Nephron progenitor cell (in vitro differentiated cells): ENCODE measurements at regions not wholly inside any gene's neighbourhood (a gene's known extent, or its start where the extent isn't known, plus 50 kb on each side); places are given as distances from the start of the nearest gene placed in this dataset.

ENCODE experiments used
- DNase-seq: peaks from one replicate; pipeline ENCODE4 v3.0.0; 2021
- H3K27ac Mint-ChIP-seq: 2 replicates; pipeline ENCODE4 v1.8.0; 2021; ENCODE audit warnings: mild to moderate bottlenecking, moderate library complexity, mixed read lengths
- H3K27me3 Mint-ChIP-seq: 2 replicates; pipeline ENCODE4 v1.8.0; 2021; ENCODE audit warnings: mild to moderate bottlenecking, low read depth, mixed read lengths; ENCODE audit not compliant: poor library complexity
- H3K36me3 Mint-ChIP-seq: 2 replicates; pipeline ENCODE4 v1.8.0; 2021; ENCODE audit warnings: low read depth, mixed read lengths
- H3K4me1 Mint-ChIP-seq: 2 replicates; pipeline ENCODE4 v1.8.0; 2021; ENCODE audit warnings: mixed read lengths
- H3K4me3 Mint-ChIP-seq: 2 replicates; pipeline ENCODE4 v1.8.0; 2021; ENCODE audit warnings: mild to moderate bottlenecking, moderate library complexity, mixed read lengths
- H3K9me3 Mint-ChIP-seq: 2 replicates; pipeline ENCODE4 v1.8.0; 2021; ENCODE audit warnings: mild to moderate bottlenecking, moderate library complexity, mixed read lengths
- CTCF ChIP-seq: fragments of 200-600 bp; sonication (generic); IDR thresholded peaks from 2 replicates; pipeline ENCODE4 v1.5.0; 2021; ENCODE audit warnings: antibody characterized with exemption

GRCh38 chr7:91596287-91596686, 284.2 kb downstream of the MTERF1 start:
- no peak overlapping the region for H3K4me3 Mint-ChIP-seq
- no peaks in the 10 kb centered on the region for H3K36me3 Mint-ChIP-seq
- TF ChIP-seq CTCF = no peak
- no peaks in the 10 kb centered on the region for H3K27me3 Mint-ChIP-seq
- H3K4me1 Mint-ChIP-seq = peaks cover 15% of the 10 kb centered on the region
- H3K27ac Mint-ChIP-seq = no peak overlapping the region
- peaks cover 15% of the 10 kb centered on the region for H3K9me3 Mint-ChIP-seq
- DNase-seq = no peak

GRCh38 chr7:91598791-91599190, 281.7 kb downstream of the MTERF1 start:
- no peak for DNase-seq
- TF ChIP-seq CTCF = no peak

GRCh38 chr7:91600112-91600511, 280.4 kb downstream of the MTERF1 start:
- peaks cover 2% of the 10 kb centered on the region for H3K27me3 Mint-ChIP-seq
- H3K27ac Mint-ChIP-seq = no peak overlapping the region
- DNase-seq = no peak
- no peaks in the 10 kb centered on the region for H3K9me3 Mint-ChIP-seq
- TF ChIP-seq CTCF = no peak
- H3K36me3 Mint-ChIP-seq = no peaks in the 10 kb centered on the region
- peaks cover 15% of the 10 kb centered on the region for H3K4me1 Mint-ChIP-seq
- no peak overlapping the region for H3K4me3 Mint-ChIP-seq

More at GRCh38 chr7:91598791-91599190, 281.7 kb downstream of the MTERF1 start:
- Mint-ChIP-seq H3K27me3 (peaks cover 2% of the 10 kb centered on the region), H3K9me3 (no peaks in the 10 kb centered on the region), H3K36me3 (no peaks in the 10 kb centered on the region), H3K4me3 (no peak overlapping the region), H3K4me1 (peaks cover 15% of the 10 kb centered on the region), H3K27ac (no peak overlapping the region)

GRCh38 chr7:91603707-91604106, 276.8 kb downstream of the MTERF1 start:
- H3K9me3 Mint-ChIP-seq = no peaks in the 10 kb centered on the region
- H3K4me1 Mint-ChIP-seq = no peaks in the 10 kb centered on the region
- DNase-seq = no peak
- H3K4me3 Mint-ChIP-seq = no peak overlapping the region
- no peak for TF ChIP-seq CTCF
- peaks cover 2% of the 10 kb centered on the region for H3K27me3 Mint-ChIP-seq
- no peak overlapping the region for H3K27ac Mint-ChIP-seq
- no peaks in the 10 kb centered on the region for H3K36me3 Mint-ChIP-seq

GRCh38 chr7:91608606-91609005, 271.9 kb downstream of the MTERF1 start:
- Mint-ChIP-seq H3K4me3 (no peak overlapping the region), H3K9me3 (no peaks in the 10 kb centered on the region), H3K27ac (no peak overlapping the region), H3K36me3 (no peaks in the 10 kb centered on the region), H3K27me3 (no peaks in the 10 kb centered on the region), H3K4me1 (no peaks in the 10 kb centered on the region)
- no peak for DNase-seq
- TF ChIP-seq CTCF = no peak

- Mint-ChIP-seq H3K36me3 (no peaks in the 10 kb centered on the region), H3K4me3 (no peak overlapping the region), H3K9me3 (no peaks in the 10 kb centered on the region), H3K27me3 (no peaks in the 10 kb centered on the region), H3K4me1 (no peaks in the 10 kb centered on the region), H3K27ac (no peak overlapping the region)
- no peak for DNase-seq
- no peak for TF ChIP-seq CTCF
Observed at GRCh38 chr7:91609525-91609924, 271.0 kb downstream of the MTERF1 start.
